Naive B cell (primary cell): ENCODE measurements at regions not wholly inside any gene's neighbourhood (a gene's known extent, or its start where the extent isn't known, plus 50 kb on each side); places are given as distances from the start of the nearest gene placed in this dataset.
"Not testable (repeated sequence)": the region's sequence is repeated elsewhere in the genome, so short reads cannot be mapped to it uniquely, and the experiment has no call there.

Experiments used
- ATAC-seq, 2 donors: fragments of 150-1000 bp; cut with Tn5 transposase; 2 replicates each; pipeline ENCODE4 v1.10.0; 2021; ENCODE audit warnings: low read depth in 2 of 2, mild to moderate bottlenecking in 2 of 2, moderate library complexity in 2 of 2
- DNase-seq: peaks from one replicate; pipeline ENCODE4 v3.0.0; 2022
- H3K27ac Mint-ChIP-seq, 6 donors: one replicate each; pipeline ENCODE4 v1.8.0; 2020 to 2022; ENCODE audit warnings: mild to moderate bottlenecking in 6 of 6, mixed read lengths in 6 of 6, moderate library complexity in 5 of 6, inconsistent platforms in 2 of 6
- H3K27me3 Mint-ChIP-seq, 3 donors: one replicate each; pipeline ENCODE4 v1.8.0; 2021 to 2022; ENCODE audit warnings: mixed read lengths in 3 of 3, mild to moderate bottlenecking in 1 of 3
- H3K36me3 Mint-ChIP-seq, 2 donors: one replicate each; pipeline ENCODE4 v1.8.0; 2020 to 2022; ENCODE audit warnings: mixed read lengths in 2 of 2, inconsistent platforms in 1 of 2, mild to moderate bottlenecking in 1 of 2
- H3K4me1 Mint-ChIP-seq, 3 donors: one replicate each; pipeline ENCODE4 v1.8.0; 2020 to 2022; ENCODE audit warnings: mixed read lengths in 3 of 3, inconsistent platforms in 1 of 3, mild to moderate bottlenecking in 1 of 3, moderate library complexity in 1 of 3
- H3K4me3 Mint-ChIP-seq, 8 donors: one replicate each; pipeline ENCODE4 v1.8.0; 2020 to 2022; ENCODE audit warnings: mild to moderate bottlenecking in 8 of 8, mixed read lengths in 8 of 8, moderate library complexity in 8 of 8, inconsistent platforms in 2 of 8
- H3K9me3 Mint-ChIP-seq, 7 donors: one replicate each; pipeline ENCODE4 v1.8.0; 2020 to 2022; ENCODE audit warnings: mixed read lengths in 7 of 7, mild to moderate bottlenecking in 5 of 7, inconsistent platforms in 2 of 7, moderate library complexity in 1 of 7

- peaks cover 0 to 5% (median 1%) of the 10 kb centered on the region in 7 donors for H3K9me3 Mint-ChIP-seq
- H3K27ac Mint-ChIP-seq: no peak overlapping the region
- H3K4me3 Mint-ChIP-seq: no peak overlapping the region
- no peak for DNase-seq
- peaks cover 0 to 3% (median 0%) of the 10 kb centered on the region in 3 donors for H3K4me1 Mint-ChIP-seq
- no peak for ATAC-seq
- peaks cover 6 to 17% of the 10 kb centered on the region in 2 donors for H3K36me3 Mint-ChIP-seq
- no peaks in the 10 kb centered on the region for H3K27me3 Mint-ChIP-seq
These were observed 92.8 kb downstream of the KATNIP start for GRCh38 chr16:27642756-27643155.

- Mint-ChIP-seq H3K27ac (no peak overlapping the region), H3K9me3 (peaks cover 0 to 5% (median 1%) of the 10 kb centered on the region in 7 donors), H3K4me1 (peaks cover 0 to 3% (median 0%) of the 10 kb centered on the region in 3 donors), H3K36me3 (peaks cover 6 to 13% of the 10 kb centered on the region in 2 donors), H3K4me3 (no peak overlapping the region), H3K27me3 (no peaks in the 10 kb centered on the region)
- ATAC-seq: no peak
- no peak for DNase-seq
These were observed 94.2 kb downstream of the KATNIP start for GRCh38 chr16:27644165-27644564.

- DNase-seq (no peak), ATAC-seq (no peak)
- H3K36me3 Mint-ChIP-seq: peaks cover 6 to 13% of the 10 kb centered on the region in 2 donors
- H3K4me3 Mint-ChIP-seq: no peak overlapping the region
- no peaks in the 10 kb centered on the region for H3K4me1 Mint-ChIP-seq
- H3K9me3 Mint-ChIP-seq: peaks cover 0 to 5% (median 1%) of the 10 kb centered on the region in 7 donors
- no peak overlapping the region for H3K27ac Mint-ChIP-seq
- no peaks in the 10 kb centered on the region for H3K27me3 Mint-ChIP-seq
These were observed 95.5 kb downstream of the KATNIP start for GRCh38 chr16:27645396-27645795.

GRCh38 chr16:27646806-27647205 lies 96.9 kb downstream of the KATNIP start:
- H3K36me3 Mint-ChIP-seq: peaks cover 4 to 6% of the 10 kb centered on the region in 2 donors
- no peak for ATAC-seq
- H3K27ac Mint-ChIP-seq: no peak overlapping the region
- H3K27me3 Mint-ChIP-seq: no peaks in the 10 kb centered on the region
- H3K9me3 Mint-ChIP-seq: peaks cover 0 to 3% (median 0%) of the 10 kb centered on the region in 7 donors
- DNase-seq: no peak
- no peak overlapping the region for H3K4me3 Mint-ChIP-seq
- no peaks in the 10 kb centered on the region for H3K4me1 Mint-ChIP-seq

- Mint-ChIP-seq H3K36me3 (peaks cover 0 to 6% of the 10 kb centered on the region in 2 donors), H3K9me3 (no peaks in the 10 kb centered on the region), H3K27ac (no peak overlapping the region), H3K27me3 (no peaks in the 10 kb centered on the region), H3K4me3 (no peak overlapping the region), H3K4me1 (no peaks in the 10 kb centered on the region)
- DNase-seq (no peak), ATAC-seq (no peak)
These were observed 99.1 kb downstream of the KATNIP start for GRCh38 chr16:27649021-27649420.

- Mint-ChIP-seq H3K4me3 (no peak overlapping the region), H3K27ac (no peak overlapping the region)
These were observed 100.2 kb downstream of the KATNIP start for GRCh38 chr16:27650073-27650701.

GRCh38 chr16:27651301-27651700 lies 101.4 kb downstream of the KATNIP start:
- Mint-ChIP-seq H3K9me3 (peaks cover 0 to 2% (median 0%) of the 10 kb centered on the region in 7 donors), H3K27ac (peak overlapping the region in 1 of 6 donors; percentile 61), H3K4me3 (no peak overlapping the region), H3K36me3 (peaks cover 0 to 8% of the 10 kb centered on the region in 2 donors), H3K4me1 (no peaks in the 10 kb centered on the region), H3K27me3 (no peaks in the 10 kb centered on the region)
- DNase-seq (no peak), ATAC-seq (no peak)

More at GRCh38 chr16:27650073-27650701, 100.2 kb downstream of the KATNIP start:
- no peak for DNase-seq
- Mint-ChIP-seq H3K27me3 (no peaks in the 10 kb centered on the region), H3K36me3 (peaks cover 0 to 8% of the 10 kb centered on the region in 2 donors), H3K9me3 (peaks cover 0 to 2% (median 0%) of the 10 kb centered on the region in 7 donors), H3K4me1 (no peaks in the 10 kb centered on the region)
- ATAC-seq: no peak

GRCh38 chr16:27657811-27658210 lies 107.9 kb downstream of the KATNIP start:
- no peaks in the 10 kb centered on the region for H3K4me1 Mint-ChIP-seq
- no peak overlapping the region for H3K27ac Mint-ChIP-seq
- peaks cover 0 to 4% (median 0%) of the 10 kb centered on the region in 7 donors for H3K9me3 Mint-ChIP-seq
- peaks cover 7 to 12% of the 10 kb centered on the region in 2 donors for H3K36me3 Mint-ChIP-seq
- DNase-seq (no peak), ATAC-seq (no peak)
- H3K27me3 Mint-ChIP-seq: no peaks in the 10 kb centered on the region
- H3K4me3 Mint-ChIP-seq: no peak overlapping the region

- Mint-ChIP-seq H3K27ac (peak overlapping the region in 1 of 6 donors; percentile 46), H3K9me3 (peaks cover 0 to 4% (median 0%) of the 10 kb centered on the region in 7 donors), H3K27me3 (no peaks in the 10 kb centered on the region), H3K36me3 (peaks cover 5 to 8% of the 10 kb centered on the region in 2 donors), H3K4me1 (no peaks in the 10 kb centered on the region), H3K4me3 (no peak overlapping the region)
- DNase-seq (no peak), ATAC-seq (no peak)
These were observed 110.6 kb downstream of the KATNIP start for GRCh38 chr16:27660507-27660906.

GRCh38 chr16:27663235-27663634 lies 113.3 kb downstream of the KATNIP start:
- not testable (repeated sequence) for ATAC-seq, DNase-seq, H3K9me3 Mint-ChIP-seq, H3K36me3 Mint-ChIP-seq, H3K4me1 Mint-ChIP-seq, H3K4me3 Mint-ChIP-seq, H3K27ac Mint-ChIP-seq, H3K27me3 Mint-ChIP-seq

GRCh38 chr16:27665881-27666280 lies 115.9 kb downstream of the KATNIP start:
- Mint-ChIP-seq H3K4me1 (no peaks in the 10 kb centered on the region), H3K9me3 (no peaks in the 10 kb centered on the region), H3K36me3 (peaks cover 8 to 12% of the 10 kb centered on the region in 2 donors), H3K27ac (peak overlapping the region in 1 of 6 donors; percentile 57), H3K27me3 (no peaks in the 10 kb centered on the region), H3K4me3 (no peak overlapping the region)
- ATAC-seq (no peak), DNase-seq (no peak)

- DNase-seq (no peak), ATAC-seq (no peak)
- H3K9me3 Mint-ChIP-seq: peaks cover 0 to 6% (median 0%) of the 10 kb centered on the region in 7 donors
- H3K4me1 Mint-ChIP-seq: no peaks in the 10 kb centered on the region
- no peak overlapping the region for H3K4me3 Mint-ChIP-seq
- H3K27ac Mint-ChIP-seq: no peak overlapping the region
- no peaks in the 10 kb centered on the region for H3K27me3 Mint-ChIP-seq
- peaks cover 18 to 29% of the 10 kb centered on the region in 2 donors for H3K36me3 Mint-ChIP-seq
These were observed 120.3 kb downstream of the KATNIP start for GRCh38 chr16:27670071-27670810.

GRCh38 chr16:27671410-27671809 lies 121.5 kb downstream of the KATNIP start:
- H3K9me3 Mint-ChIP-seq: peaks cover 0 to 6% (median 0%) of the 10 kb centered on the region in 7 donors
- H3K27ac Mint-ChIP-seq: peak overlapping the region in 1 of 6 donors; percentile 44
- ATAC-seq (no peak), DNase-seq (no peak)
- peaks cover 10 to 28% of the 10 kb centered on the region in 2 donors for H3K36me3 Mint-ChIP-seq
- H3K4me1 Mint-ChIP-seq: no peaks in the 10 kb centered on the region
- H3K4me3 Mint-ChIP-seq: no peak overlapping the region
- no peaks in the 10 kb centered on the region for H3K27me3 Mint-ChIP-seq

GRCh38 chr16:27676839-27677238 lies 126.9 kb downstream of the KATNIP start:
- Mint-ChIP-seq H3K4me3 (no peak overlapping the region), H3K4me1 (no peaks in the 10 kb centered on the region), H3K36me3 (peaks cover 45 to 51% of the 10 kb centered on the region in 2 donors), H3K9me3 (peaks cover 0 to 6% (median 0%) of the 10 kb centered on the region in 7 donors), H3K27ac (no peak overlapping the region), H3K27me3 (no peaks in the 10 kb centered on the region)
- ATAC-seq (no peak), DNase-seq (no peak)
